HepG2 (cell line): ENCODE measurements at regions not wholly inside any gene's neighbourhood (a gene's known extent, or its start where the extent isn't known, plus 50 kb on each side); places are given as distances from the start of the nearest gene placed in this dataset.

ENCODE experiments used
- ATAC-seq: fragments of 200-7000 bp; cut with Tn5 transposase; 3 replicates; pipeline ENCODE4 v1.9.1; 2020; ENCODE audit warnings: mild to moderate bottlenecking, moderate library complexity
- BruUV-seq: library from RNA; stranded (reverse); fragments of 400-500 nt; replicated peaks from 2 replicates; lab custom pipeline; 2021; lab: Mats Ljungman, UMichigan
- CTCF ChIA-PET: fragments of 300-600 bp; formaldehyde crosslinking; extraction: SDS; loops from one replicate; lab custom pipeline; 2021; ENCODE audit warnings: low total read pairs, inconsistent platforms, low intra/inter-chr PET ratio; lab: Yijun Ruan, JAX
- POLR2A ChIA-PET: fragments of 350-600 bp; sonication (Branson Sonifier 250); formaldehyde crosslinking; loops from one replicate; lab custom pipeline; 2020; ENCODE audit warnings: antibody characterized with exemption, inconsistent platforms; lab: Yijun Ruan, JAX
- DNase-seq: peaks from one replicate; pipeline ENCODE4 v3.0.0-alpha.2; 2015; ENCODE audit warnings: low spot score
- FAIRE-seq: peaks from 3 replicates; lab custom pipeline; 2011; peaks lifted over from hg19 to GRCh38; lab: Jason Lieb, UNC
- H2AFZ ChIP-seq: one replicate; pipeline ENCODE4 v1.6.1; 2011; ENCODE audit warnings: low read length, inconsistent platforms
- H3K27ac ChIP-seq: fragments of 300-600 bp; 3 replicates; pipeline ENCODE4 v1.8.0; 2011; ENCODE audit warnings: mixed run types, mild to moderate bottlenecking, mixed read lengths, low read length, inconsistent platforms; ENCODE audit not compliant: insufficient read depth; ENCODE audit errors: extremely low read length
- H3K27me3 ChIP-seq, 2 experiments: fragments of 200-600 bp in 1 of 2; 2 replicates in 1 of 2; 3 replicates in 1 of 2; pipeline versions ENCODE4 v1.6.0 to v1.8.0; 2011; ENCODE audit warnings: low read length in 2 of 2, mild to moderate bottlenecking in 2 of 2, moderate library complexity in 2 of 2, inconsistent platforms in 1 of 2; ENCODE audit not compliant: insufficient read depth in 2 of 2, control insufficient read depth in 1 of 2
- H3K36me3 ChIP-seq, 2 experiments: fragments of 200-600 bp in 1 of 2; replicated peaks in 1 of 2; 2 replicates in 1 of 2; 3 replicates in 1 of 2; pipeline versions ENCODE4 v1.5.1 to v1.8.0; 2011; ENCODE audit warnings: low read length in 2 of 2, inconsistent platforms in 1 of 2; ENCODE audit not compliant: insufficient read depth in 2 of 2, control insufficient read depth in 1 of 2
- H3K4me1 ChIP-seq: 2 replicates; pipeline ENCODE4 v1.5.1; 2012; ENCODE audit warnings: low read length, inconsistent platforms; ENCODE audit not compliant: insufficient read depth
- H3K4me2 ChIP-seq: 2 replicates; pipeline ENCODE4 v1.6.0; 2011; ENCODE audit warnings: low read depth, low read length, inconsistent platforms
- H3K4me3 ChIP-seq, 3 experiments: fragments of 200-600 bp in 1 of 3; sonication (generic), shearing (Covaris generic) in 1 of 3; replicated peaks in 1 of 3; 2 replicates each; pipeline ENCODE4 v1.5.1; 2011 to 2016; ENCODE audit warnings: low read length in 3 of 3, inconsistent platforms in 2 of 3, low read depth in 2 of 3, mild to moderate bottlenecking in 2 of 3, control low read depth in 1 of 3, mixed read lengths in 1 of 3; ENCODE audit not compliant: insufficient read depth in 1 of 3
- H3K79me2 ChIP-seq: one replicate; pipeline ENCODE4 v1.6.1; 2011; ENCODE audit warnings: low read length, inconsistent platforms; ENCODE audit not compliant: insufficient read depth
- H3K9ac ChIP-seq: 2 replicates; pipeline ENCODE4 v1.6.0; 2011; ENCODE audit warnings: mild to moderate bottlenecking, low read depth, low read length, inconsistent platforms; ENCODE audit not compliant: insufficient read depth
- H3K9me3 ChIP-seq: 2 replicates; pipeline ENCODE4 v1.5.1; 2012; ENCODE audit warnings: mild to moderate bottlenecking, low read length
- H4K20me1 ChIP-seq: 2 replicates; pipeline ENCODE4 v1.6.0; 2011; ENCODE audit warnings: inconsistent platforms, mild to moderate bottlenecking, low read length, moderate library complexity; ENCODE audit not compliant: insufficient read depth
- CEBPB ChIP-seq: IDR thresholded peaks from 2 replicates; pipeline ENCODE4 v1.6.1; 2011; ENCODE audit warnings: low read depth, low read length, improper control_type of control experiment, borderline replicate concordance
- CEBPG ChIP-seq: IDR thresholded peaks from 2 replicates; pipeline ENCODE4 v1.6.1; 2016
- FOSL2 ChIP-seq: sonication (generic); formaldehyde crosslinking; IDR thresholded peaks from 2 replicates; pipeline ENCODE4 v1.4.0; 2020; ENCODE audit warnings: missing genetic modification reagents
- GLI4 ChIP-seq: sonication (generic); formaldehyde crosslinking; IDR thresholded peaks from 2 replicates; pipeline ENCODE4 v1.5.1; 2020; ENCODE audit warnings: missing genetic modification reagents, mild to moderate bottlenecking, moderate library complexity, borderline replicate concordance
- GTF3A ChIP-seq: sonication (generic); formaldehyde crosslinking; conservative IDR thresholded peaks from 2 replicates; pipeline ENCODE4 v1.4.0; 2020; ENCODE audit warnings: mild to moderate bottlenecking, missing genetic modification reagents
- KLF16 ChIP-seq, 2 experiments: sonication (generic) in 1 of 2; formaldehyde crosslinking in 1 of 2; IDR thresholded peaks; 2 replicates each; pipeline versions ENCODE4 v1.6.1 to v1.8.0; 2016 to 2023; ENCODE audit warnings: missing genetic modification reagents in 2 of 2, missing compliant biosample characterization in 1 of 2
- KLF6 ChIP-seq: IDR thresholded peaks from 2 replicates; pipeline ENCODE4 v1.8.0; 2016; ENCODE audit warnings: missing biosample characterization, missing genetic modification reagents
- SIX4 ChIP-seq: sonication (generic); formaldehyde crosslinking; IDR thresholded peaks from 2 replicates; pipeline ENCODE4 v1.4.0; 2020; ENCODE audit warnings: missing genetic modification reagents
- SPEN ChIP-seq: sonication (generic); formaldehyde crosslinking; IDR thresholded peaks from 2 replicates; pipeline ENCODE4 v1.5.1; 2020; ENCODE audit warnings: low read depth, mild to moderate bottlenecking, missing genetic modification reagents
- YEATS4 ChIP-seq: sonication (generic); formaldehyde crosslinking; IDR thresholded peaks from 2 replicates; pipeline ENCODE4 v1.4.0; 2020; ENCODE audit warnings: missing genetic modification reagents, borderline replicate concordance
- ZNF510 ChIP-seq: sonication (generic); formaldehyde crosslinking; IDR thresholded peaks from 2 replicates; pipeline ENCODE4 v1.4.0; 2020; ENCODE audit warnings: low read depth, mild to moderate bottlenecking, missing genetic modification reagents
- ZNF543 ChIP-seq: sonication (generic); formaldehyde crosslinking; IDR thresholded peaks from 2 replicates; pipeline ENCODE4 v1.4.0; 2020; ENCODE audit warnings: mild to moderate bottlenecking, missing genetic modification reagents
- ZNF670 ChIP-seq: sonication (generic); formaldehyde crosslinking; IDR thresholded peaks from 2 replicates; pipeline ENCODE4 v1.8.0; 2022; ENCODE audit warnings: mild to moderate bottlenecking, missing genetic modification reagents, borderline replicate concordance
- ZSCAN21 ChIP-seq: sonication (generic); formaldehyde crosslinking; IDR thresholded peaks from 2 replicates; pipeline ENCODE4 v1.8.0; 2022; ENCODE audit warnings: mild to moderate bottlenecking, missing genetic modification reagents, moderate library complexity, borderline replicate concordance
- WGBS: methylation state at CpG from one replicate; pipeline ENCODE4 v1.1.6; 2017; ENCODE audit warnings: low lambda C conversion rate; 5-methylcytosine and 5-hydroxymethylcytosine counted together
- in situ Hi-C: cut with HindIII; loops from 2 replicates; pipeline ENCODE4 v1.10.0; 2017; ENCODE audit warnings: low pct_unique_long_range_greater_than_20kb; ENCODE audit not compliant: extremely low pct_ligation_motif_present
- intact Hi-C: fragments of 100-400 bp; cut with micrococcal nuclease; formaldehyde crosslinking; loops from one replicate; pipeline ENCODE4 v1.10.0; 2022; ENCODE audit not compliant: unreplicated experiment
- TF ChIP-seq, protein P1 (sequence below): sonication (generic); formaldehyde crosslinking; conservative IDR thresholded peaks from 2 replicates; pipeline ENCODE4 v1.8.0; 2022; ENCODE audit warnings: low read depth, missing genetic modification reagents

DNA sequence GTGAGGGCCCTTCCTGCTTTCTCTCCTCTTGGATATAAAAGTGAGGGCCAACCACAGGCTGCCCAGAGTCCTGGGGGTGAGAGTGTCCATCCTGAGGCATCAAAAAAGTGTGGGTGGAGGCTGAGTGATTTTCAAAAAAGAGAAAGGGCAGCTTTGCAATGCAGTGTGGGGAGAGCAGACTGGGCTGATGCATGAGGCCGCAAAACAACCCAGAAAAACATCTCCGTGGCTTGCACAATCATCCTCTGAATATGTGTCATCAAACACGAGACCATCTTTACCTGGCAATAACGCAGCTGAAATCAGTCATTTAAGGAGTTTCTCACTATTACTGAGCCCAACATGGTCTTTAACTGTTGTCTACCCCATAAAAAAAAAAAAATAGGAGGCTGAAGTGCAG lies 191.2 kb upstream of the SOX4 start:
- Histone ChIP-seq H3K79me2 (no peaks in the 10 kb centered on the region), H3K27me3 (peaks cover 0 to 23% of the 10 kb centered on the region in 2 experiments; a peak in 2 of 5 replicates), H3K4me3 (no peak overlapping the region), H4K20me1 (no peaks in the 10 kb centered on the region), H3K4me1 (peaks cover 13% of the 10 kb centered on the region), H3K9me3 (no peaks in the 10 kb centered on the region), H3K9ac (no peak overlapping the region), H3K36me3 (no peaks in the 10 kb centered on the region), H3K4me2 (no peak overlapping the region), H2AFZ (no peak overlapping the region), H3K27ac (no peak overlapping the region)
- TF ChIP-seq SIX4 (CRISPR knock-in tag), result no peak
- peak; percentile 80; the same call in 1 of the 2 replicates for TF ChIP-seq CEBPB
- TF ChIP-seq YEATS4, result no peak
- no peak for TF ChIP-seq KLF16 (CRISPR knock-in tag; IDR thresholded peaks at IDR 0.05)
- TF ChIP-seq CEBPG, result peak; percentile 37; the same call in 1 of the 2 replicates
- no peak for TF ChIP-seq ZNF510
- TF ChIP-seq FOSL2 (CRISPR knock-in tag), result peak; percentile 71
- no peak for TF ChIP-seq ZSCAN21
- TF ChIP-seq GLI4 (CRISPR knock-in tag), result no peak
- intact Hi-C loops, result no loop called here
- CTCF ChIA-PET, result no interaction called here
- POLR2A ChIA-PET, result no interaction called here
- BruUV-seq, result no TSS peak
- no peak for ATAC-seq
- in situ Hi-C loops, result no loop called here
- no peak for DNase-seq
- WGBS, result 11% methylated on average over 4 of the region's 4 CpGs
- no peak for FAIRE-seq

DNA sequence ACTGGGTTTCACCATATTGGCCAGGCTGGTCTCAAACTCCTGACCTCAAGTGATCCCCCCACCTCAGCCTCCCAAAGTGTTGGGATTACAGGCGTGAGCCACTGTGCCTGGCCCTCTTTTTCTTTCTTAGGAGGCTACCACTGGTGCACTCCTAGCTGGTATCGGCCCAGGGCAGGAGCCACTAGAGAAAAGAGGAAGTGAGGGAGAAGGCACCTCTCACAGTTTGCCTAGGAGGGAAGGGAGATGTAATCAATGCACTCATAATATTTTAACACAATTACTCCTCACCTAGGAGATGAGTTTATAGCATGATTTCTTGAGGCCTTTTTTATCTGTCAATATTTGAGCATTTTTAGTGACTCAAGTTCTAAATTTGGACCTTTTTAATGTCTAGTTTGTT lies 189.0 kb upstream of the SOX4 start:
- 53% methylated on average over 2 of the region's 2 CpGs for WGBS
- intact Hi-C loops, result no loop called here
- no peaks in the 10 kb centered on the region for H4K20me1 ChIP-seq

More for the DNA sequence above, 189.0 kb upstream of the SOX4 start:
- Histone ChIP-seq H3K4me2 (no peak overlapping the region), H3K4me3 (no peak overlapping the region), H2AFZ (no peak overlapping the region), H3K79me2 (no peaks in the 10 kb centered on the region), H3K27me3 (peaks cover 0 to 17% of the 10 kb centered on the region in 2 experiments; a peak in 2 of 5 replicates), H3K27ac (no peak overlapping the region), H3K9me3 (no peaks in the 10 kb centered on the region), H3K4me1 (peaks cover 8% of the 10 kb centered on the region), H3K36me3 (no peaks in the 10 kb centered on the region), H3K9ac (no peak overlapping the region)
- in situ Hi-C loops, result no loop called here
- ChIA-PET CTCF (no interaction called here), POLR2A (no interaction called here)
- DNase-seq (no peak), FAIRE-seq (no peak), ATAC-seq (no peak)
- TF ChIP-seq GTF3A (CRISPR knock-in tag), result no peak
- TF ChIP-seq, protein P1, sequence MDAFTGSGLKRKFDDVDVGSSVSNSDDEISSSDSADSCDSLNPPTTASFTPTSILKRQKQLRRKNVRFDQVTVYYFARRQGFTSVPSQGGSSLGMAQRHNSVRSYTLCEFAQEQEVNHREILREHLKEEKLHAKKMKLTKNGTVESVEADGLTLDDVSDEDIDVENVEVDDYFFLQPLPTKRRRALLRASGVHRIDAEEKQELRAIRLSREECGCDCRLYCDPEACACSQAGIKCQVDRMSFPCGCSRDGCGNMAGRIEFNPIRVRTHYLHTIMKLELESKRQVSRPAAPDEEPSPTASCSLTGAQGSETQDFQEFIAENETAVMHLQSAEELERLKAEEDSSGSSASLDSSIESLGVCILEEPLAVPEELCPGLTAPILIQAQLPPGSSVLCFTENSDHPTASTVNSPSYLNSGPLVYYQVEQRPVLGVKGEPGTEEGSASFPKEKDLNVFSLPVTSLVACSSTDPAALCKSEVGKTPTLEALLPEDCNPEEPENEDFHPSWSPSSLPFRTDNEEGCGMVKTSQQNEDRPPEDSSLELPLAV, result no peak
- no peak for TF ChIP-seq ZNF670 (CRISPR knock-in tag)
- no peak for TF ChIP-seq KLF6 (CRISPR knock-in tag)
- TF ChIP-seq SPEN (CRISPR knock-in tag), result no peak
- TF ChIP-seq ZNF543 (CRISPR knock-in tag), result no peak
- BruUV-seq, result no TSS peak
